Right renal pelvis (tissue), 4 donors: ENCODE measurements at regions not wholly inside any gene's neighbourhood (a gene's known extent, or its start where the extent isn't known, plus 50 kb on each side); places are given as distances from the start of the nearest gene placed in this dataset.

Source experiments
- DNase-seq, 4 donors: peaks; one replicate each; pipeline ENCODE4 v3.0.0-alpha.2; 2013; ENCODE audit warnings: low read depth in 4 of 4, low spot score in 3 of 4, missing footprints in 1 of 4

DNA sequence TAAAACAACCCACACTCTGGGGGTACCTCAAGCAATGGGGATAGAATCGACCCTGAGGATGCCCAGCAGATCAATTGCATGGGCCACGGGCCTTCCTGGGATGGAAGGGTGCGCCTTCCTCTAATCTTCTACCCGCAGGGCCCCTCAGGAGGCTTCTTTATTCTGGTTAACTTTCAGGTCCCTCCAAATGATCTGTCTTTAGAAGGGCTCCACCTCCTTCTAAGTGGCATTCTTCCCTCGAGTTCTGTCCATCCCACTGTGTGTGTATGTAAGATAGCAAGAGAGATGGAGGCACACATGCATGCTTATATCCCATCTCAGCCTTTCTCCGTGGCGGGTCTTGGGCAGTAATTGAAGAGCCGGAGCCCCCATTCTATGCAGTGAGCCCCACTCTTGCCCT lies 125.7 kb downstream of the MRM1 start:
- no peak for DNase-seq

DNA sequence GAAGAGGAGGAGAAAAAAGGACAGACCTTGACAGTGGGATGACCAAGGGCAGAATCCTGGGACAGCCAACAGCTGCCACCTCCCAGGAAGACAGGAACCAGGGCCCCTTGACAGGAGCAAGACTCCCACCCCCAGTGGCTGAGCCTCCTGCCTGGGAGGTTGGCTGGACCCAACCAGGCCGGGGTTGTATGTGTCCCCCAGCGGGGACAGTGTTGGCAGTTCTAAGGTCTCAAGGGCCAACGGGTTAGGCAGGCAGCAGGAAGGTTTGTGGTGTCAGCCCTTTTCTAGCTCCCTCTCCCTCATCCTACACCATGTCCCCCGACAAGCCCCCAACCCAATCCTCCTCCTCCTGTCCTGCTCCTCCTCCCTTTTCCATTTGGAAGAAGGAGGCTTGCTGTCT lies 126.2 kb downstream of the MRM1 start:
- no peak for DNase-seq

- no peak for DNase-seq
Observed at GRCh38 chr17:36728030-36728991, 126.9 kb downstream of the MRM1 start.

- no peak for DNase-seq
Observed at GRCh38 chr17:36730095-36730808, 128.9 kb downstream of the MRM1 start.

DNA sequence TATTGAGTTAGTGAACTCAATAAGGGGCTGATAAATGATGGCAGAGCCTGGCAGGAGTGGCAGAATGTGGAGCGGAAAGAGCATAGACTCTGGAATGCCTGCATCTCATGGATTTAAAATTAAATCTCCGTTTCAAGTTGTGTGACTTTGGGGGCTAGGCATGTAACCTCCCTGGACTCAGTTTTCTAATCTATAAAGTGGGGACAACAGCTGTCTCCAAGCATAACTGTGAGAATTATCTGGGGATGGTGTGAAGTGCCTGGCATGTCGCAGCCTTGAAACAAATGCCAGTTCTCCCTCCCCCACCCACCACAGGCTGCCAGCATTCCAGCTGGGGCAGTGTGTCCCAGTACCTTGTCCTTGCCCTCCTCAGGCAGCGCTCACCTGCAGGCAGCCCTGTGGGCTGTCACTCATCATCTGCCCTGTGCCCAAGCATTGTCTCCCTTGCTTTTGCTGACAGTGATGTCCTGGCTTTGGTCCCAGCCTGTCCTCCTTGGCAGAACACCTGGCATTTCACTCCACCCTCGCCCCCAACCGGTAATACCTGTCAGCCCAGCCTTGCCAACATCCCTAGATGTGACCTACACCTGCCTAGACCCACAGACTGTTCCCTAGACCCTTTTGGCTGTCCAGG lies 129.6 kb downstream of the MRM1 start:
- no peak for DNase-seq

- no peak for DNase-seq
Observed at GRCh38 chr17:36731811-36732210, 130.4 kb downstream of the MRM1 start.

GRCh38 chr17:36732351-36732750 lies 131.0 kb downstream of the MRM1 start:
- no peak for DNase-seq

GRCh38 chr17:36736201-36737156 lies 135.1 kb downstream of the MRM1 start:
- DNase-seq = no peak

- no peak for DNase-seq
Observed at GRCh38 chr17:36739208-36739607, 137.8 kb downstream of the MRM1 start.

GRCh38 chr17:36740157-36740556 lies 138.8 kb downstream of the MRM1 start:
- no peak for DNase-seq

DNA sequence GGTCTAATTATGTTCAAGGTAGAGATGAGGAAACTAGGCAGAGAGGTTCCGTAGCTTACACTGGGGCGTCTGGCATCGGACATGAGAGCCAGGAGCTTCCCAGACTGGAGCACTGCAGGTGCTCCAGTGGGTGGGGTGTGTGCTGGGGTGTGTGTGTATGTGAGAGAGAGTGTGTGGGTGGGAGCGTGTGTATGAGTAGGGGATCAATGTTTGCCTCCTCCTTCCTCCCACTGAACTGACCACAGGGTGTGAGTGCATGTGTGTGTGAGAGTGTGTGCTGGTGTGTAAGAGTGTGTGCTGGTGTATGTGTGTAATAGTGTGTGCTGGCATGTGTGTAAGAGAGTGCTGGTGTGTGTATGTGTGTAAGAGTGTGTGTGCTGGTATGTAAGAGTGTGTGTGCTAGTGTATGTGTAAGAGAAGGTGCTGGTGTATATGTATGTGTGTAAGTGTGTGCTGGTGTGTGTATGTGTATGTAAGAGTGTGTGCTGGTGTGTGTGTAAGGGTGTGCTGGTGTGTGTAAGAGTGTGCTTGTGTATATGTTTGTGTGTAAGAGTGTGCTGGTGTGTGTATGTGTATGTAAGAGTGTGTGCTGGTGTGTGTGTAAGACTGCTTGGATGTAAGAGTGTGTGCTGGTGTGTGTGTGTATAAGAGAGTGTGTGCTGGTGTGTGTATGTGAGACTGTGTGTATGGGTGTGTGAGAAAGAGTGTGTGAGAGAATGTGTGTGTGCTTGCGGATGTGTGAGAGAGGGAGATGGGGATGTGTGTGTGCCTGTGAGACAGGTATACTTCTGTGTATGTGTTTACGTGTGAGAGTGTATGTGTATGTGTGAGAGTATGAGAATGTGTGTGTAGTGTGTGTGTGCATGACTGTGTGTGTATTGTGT lies 139.9 kb downstream of the MRM1 start:
- DNase-seq = no peak

- DNase-seq = no peak
Observed at GRCh38 chr17:36742267-36743000, 141.1 kb downstream of the MRM1 start.

DNA sequence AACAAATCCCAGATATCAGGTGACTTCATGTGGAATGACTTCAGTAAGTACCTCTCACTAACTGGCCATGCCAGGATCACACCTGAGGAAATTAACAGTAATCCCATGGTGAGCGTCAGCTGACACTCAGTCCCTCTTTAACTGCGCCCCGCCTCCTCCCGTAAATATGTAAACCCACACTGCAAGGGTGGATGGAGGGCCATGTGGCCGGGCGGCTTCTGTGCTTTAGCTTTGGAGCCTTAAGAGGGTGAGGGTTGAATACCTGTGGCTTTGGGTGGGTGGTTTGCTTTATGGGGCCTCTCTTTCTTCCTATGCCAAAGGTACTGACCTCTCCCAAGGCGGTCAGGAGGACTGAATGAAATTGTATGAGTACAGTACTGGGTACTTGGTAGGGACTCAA lies 141.7 kb downstream of the MRM1 start:
- no peak for DNase-seq

GRCh38 chr17:36746381-36747053 lies 145.1 kb downstream of the MRM1 start:
- DNase-seq = no peak

DNA sequence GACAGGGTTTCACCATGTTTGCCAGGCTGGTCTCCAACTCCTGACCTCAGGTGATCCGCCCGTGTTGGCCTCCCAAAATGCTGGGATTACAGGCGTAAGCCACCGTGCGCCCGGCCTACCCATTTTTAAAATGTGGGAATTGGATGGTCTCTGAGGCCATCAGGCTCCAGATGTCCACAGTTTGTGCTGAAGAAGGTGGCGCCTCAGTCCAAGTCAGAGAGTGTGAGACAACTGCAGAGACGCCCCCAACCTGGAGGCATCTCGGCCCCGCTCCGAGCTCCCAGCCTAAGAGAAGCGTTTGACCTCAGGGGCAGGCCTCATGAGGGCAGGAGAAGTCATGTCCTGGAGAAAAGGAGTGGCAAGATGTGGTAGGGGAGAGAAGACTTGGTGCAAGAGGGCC lies 146.5 kb downstream of the MRM1 start:
- DNase-seq = no peak

DNA sequence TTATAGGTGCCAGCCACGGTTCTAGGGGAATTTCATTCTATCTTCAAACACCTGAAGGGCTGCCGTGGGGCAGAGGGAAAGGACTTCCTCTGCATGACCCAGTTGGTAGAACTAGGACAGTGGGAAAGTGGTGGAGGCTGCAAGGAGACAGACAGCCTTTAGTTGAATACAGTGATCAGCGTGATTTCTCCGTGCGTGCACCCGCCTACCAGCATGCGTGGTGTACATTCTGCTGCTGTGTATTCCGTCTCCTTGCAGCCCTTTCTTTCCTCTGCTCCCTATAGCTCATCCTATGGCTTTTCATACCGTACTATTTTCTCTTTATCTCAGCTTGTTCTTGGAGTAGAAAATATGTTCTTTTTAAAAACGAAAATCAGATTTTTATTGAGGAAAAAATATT lies 146.9 kb downstream of the MRM1 start:
- no peak for DNase-seq

DNA sequence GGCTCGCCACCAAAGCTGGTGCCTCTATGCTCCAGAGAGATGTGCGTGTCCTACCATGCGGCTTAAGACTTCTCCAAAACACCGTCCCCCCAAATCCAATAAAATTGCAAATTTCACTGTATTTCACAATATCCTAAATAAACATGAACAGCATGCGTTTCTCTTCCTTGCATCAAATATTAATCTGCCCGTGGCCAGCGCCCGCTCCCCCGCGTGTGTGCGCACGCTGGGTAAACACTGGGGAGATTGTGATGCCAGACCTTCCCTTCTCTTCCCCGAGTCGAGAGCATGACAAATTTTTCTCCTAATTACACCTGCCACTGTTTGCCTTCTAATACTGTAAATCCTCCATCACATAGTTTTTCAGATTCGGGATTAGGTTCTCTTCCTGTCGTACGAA lies 148.1 kb downstream of the MRM1 start:
- no peak for DNase-seq

GRCh38 chr17:36750316-36750885 lies 149.0 kb downstream of the MRM1 start:
- DNase-seq = no peak
